HL-60 (cell line): ENCODE measurements at regions not wholly inside any gene's neighbourhood (a gene's known extent, or its start where the extent isn't known, plus 50 kb on each side); places are given as distances from the start of the nearest gene placed in this dataset.

Experiments
- DNase-seq, 2 experiments: peaks; one replicate each; pipeline ENCODE4 v3.0.0-alpha.2; 2010 to 2020; ENCODE audit warnings: low read depth in 1 of 2, low spot score in 1 of 2
- H3K27ac ChIP-seq: fragments of 250-450 bp; sonication (Bioruptor Pico); replicated peaks from 2 replicates; pipeline ENCODE4 v1.5.1; 2020; ENCODE audit warnings: mild to moderate bottlenecking, moderate library complexity
- H3K27me3 ChIP-seq: fragments of 250-450 bp; sonication (Bioruptor Pico); 2 replicates; pipeline ENCODE4 v1.5.1; 2021; ENCODE audit warnings: mild to moderate bottlenecking, moderate library complexity; ENCODE audit not compliant: insufficient read depth, poor library complexity, severe bottlenecking
- H3K4me3 ChIP-seq: replicated peaks from 2 replicates; pipeline ENCODE4 v1.5.1; 2011; ENCODE audit warnings: mild to moderate bottlenecking, control low read depth, low read length; ENCODE audit not compliant: insufficient read depth
- GABPA ChIP-seq: IDR thresholded peaks from 2 replicates; pipeline ENCODE4 v1.6.1; 2012; ENCODE audit warnings: low read depth
- POLR2AphosphoS5 ChIP-seq: IDR thresholded peaks from 2 replicates; pipeline ENCODE4 v1.6.1; 2012; ENCODE audit warnings: low read depth
- SPI1 ChIP-seq: IDR thresholded peaks from 2 replicates; pipeline ENCODE4 v1.6.1; 2012; ENCODE audit warnings: low read depth, mild to moderate bottlenecking, borderline replicate concordance
- TF ChIP-seq, protein P1 (sequence below): IDR thresholded peaks from one replicate; pipeline ENCODE4 v1.5.1; 2011; ENCODE audit warnings: low read length, control low read depth, inconsistent platforms; ENCODE audit not compliant: insufficient read depth
- TF ChIP-seq, protein P2 (sequence below): IDR thresholded peaks from 2 replicates; pipeline ENCODE4 v1.6.1; 2012; ENCODE audit warnings: low read depth; ENCODE audit not compliant: insufficient replicate concordance

DNA sequence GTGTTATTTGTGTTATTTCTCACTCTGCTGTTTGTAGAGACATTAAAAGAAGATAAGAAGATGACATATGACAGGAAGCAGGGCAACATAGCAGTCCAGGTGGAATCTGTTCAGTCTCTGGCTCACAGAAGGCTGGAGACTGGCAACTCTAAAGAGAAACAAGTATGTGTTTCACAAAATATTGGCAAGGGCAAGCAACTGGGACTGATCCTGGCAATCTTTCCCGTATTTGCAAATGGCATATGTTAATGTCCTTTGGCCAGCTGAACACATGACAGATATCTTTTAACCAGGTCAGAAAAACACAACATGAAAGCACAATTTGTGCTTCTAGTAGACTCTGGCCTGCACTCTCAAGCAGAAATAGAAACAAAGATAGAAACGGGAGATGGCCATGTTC lies 1354.1 kb upstream of the EPHA6 start:
- DNase-seq = no peak
- no peak overlapping the region for H3K4me3 ChIP-seq
- no peak for TF ChIP-seq GABPA
- no peaks in the 10 kb centered on the region for H3K27me3 ChIP-seq
- H3K27ac ChIP-seq = no peak overlapping the region

DNA sequence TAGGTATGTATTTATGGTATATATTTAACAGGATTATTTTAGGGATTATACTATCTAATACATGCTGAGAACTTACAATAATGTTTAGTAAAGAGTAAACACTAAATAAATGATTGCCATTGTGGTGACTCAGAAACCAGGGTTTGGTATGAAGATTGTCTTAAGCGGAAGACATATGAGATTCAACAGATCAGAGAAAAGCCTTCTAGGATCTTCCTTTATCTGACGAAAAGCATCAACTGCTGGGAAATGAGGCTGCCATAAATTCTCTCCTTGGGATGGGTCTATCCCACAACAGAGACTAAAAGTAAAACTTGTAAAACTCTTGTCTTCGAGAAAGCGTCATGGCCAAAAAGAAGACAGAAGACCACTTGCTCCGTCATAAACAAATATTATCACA lies 1352.2 kb upstream of the EPHA6 start:
- DNase-seq = no peak
- no peak overlapping the region for H3K4me3 ChIP-seq
- H3K27me3 ChIP-seq = no peaks in the 10 kb centered on the region
- H3K27ac ChIP-seq = no peak overlapping the region
- TF ChIP-seq, protein P1, sequence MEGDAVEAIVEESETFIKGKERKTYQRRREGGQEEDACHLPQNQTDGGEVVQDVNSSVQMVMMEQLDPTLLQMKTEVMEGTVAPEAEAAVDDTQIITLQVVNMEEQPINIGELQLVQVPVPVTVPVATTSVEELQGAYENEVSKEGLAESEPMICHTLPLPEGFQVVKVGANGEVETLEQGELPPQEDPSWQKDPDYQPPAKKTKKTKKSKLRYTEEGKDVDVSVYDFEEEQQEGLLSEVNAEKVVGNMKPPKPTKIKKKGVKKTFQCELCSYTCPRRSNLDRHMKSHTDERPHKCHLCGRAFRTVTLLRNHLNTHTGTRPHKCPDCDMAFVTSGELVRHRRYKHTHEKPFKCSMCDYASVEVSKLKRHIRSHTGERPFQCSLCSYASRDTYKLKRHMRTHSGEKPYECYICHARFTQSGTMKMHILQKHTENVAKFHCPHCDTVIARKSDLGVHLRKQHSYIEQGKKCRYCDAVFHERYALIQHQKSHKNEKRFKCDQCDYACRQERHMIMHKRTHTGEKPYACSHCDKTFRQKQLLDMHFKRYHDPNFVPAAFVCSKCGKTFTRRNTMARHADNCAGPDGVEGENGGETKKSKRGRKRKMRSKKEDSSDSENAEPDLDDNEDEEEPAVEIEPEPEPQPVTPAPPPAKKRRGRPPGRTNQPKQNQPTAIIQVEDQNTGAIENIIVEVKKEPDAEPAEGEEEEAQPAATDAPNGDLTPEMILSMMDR = no peak
- TF ChIP-seq, protein P2, sequence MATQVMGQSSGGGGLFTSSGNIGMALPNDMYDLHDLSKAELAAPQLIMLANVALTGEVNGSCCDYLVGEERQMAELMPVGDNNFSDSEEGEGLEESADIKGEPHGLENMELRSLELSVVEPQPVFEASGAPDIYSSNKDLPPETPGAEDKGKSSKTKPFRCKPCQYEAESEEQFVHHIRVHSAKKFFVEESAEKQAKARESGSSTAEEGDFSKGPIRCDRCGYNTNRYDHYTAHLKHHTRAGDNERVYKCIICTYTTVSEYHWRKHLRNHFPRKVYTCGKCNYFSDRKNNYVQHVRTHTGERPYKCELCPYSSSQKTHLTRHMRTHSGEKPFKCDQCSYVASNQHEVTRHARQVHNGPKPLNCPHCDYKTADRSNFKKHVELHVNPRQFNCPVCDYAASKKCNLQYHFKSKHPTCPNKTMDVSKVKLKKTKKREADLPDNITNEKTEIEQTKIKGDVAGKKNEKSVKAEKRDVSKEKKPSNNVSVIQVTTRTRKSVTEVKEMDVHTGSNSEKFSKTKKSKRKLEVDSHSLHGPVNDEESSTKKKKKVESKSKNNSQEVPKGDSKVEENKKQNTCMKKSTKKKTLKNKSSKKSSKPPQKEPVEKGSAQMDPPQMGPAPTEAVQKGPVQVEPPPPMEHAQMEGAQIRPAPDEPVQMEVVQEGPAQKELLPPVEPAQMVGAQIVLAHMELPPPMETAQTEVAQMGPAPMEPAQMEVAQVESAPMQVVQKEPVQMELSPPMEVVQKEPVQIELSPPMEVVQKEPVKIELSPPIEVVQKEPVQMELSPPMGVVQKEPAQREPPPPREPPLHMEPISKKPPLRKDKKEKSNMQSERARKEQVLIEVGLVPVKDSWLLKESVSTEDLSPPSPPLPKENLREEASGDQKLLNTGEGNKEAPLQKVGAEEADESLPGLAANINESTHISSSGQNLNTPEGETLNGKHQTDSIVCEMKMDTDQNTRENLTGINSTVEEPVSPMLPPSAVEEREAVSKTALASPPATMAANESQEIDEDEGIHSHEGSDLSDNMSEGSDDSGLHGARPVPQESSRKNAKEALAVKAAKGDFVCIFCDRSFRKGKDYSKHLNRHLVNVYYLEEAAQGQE = no peak
- no peak for TF ChIP-seq SPI1

DNA sequence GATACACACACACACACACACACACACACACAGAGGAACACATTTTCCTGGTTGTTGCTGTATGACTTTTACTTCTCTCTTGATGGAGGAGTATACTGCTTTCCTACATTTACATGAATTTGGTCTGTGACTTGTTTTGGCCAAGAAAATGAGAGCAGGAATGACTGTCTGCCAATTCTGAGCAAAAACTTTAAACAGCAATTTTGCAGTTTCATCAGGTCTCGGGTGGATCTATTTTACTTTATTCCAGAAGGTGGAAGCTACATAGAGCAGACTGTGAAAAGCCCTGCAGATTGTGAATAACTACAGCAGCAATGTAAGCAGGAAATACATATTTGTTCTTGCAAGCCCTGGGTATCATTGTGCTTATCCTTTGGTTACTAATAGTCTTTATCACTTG lies 1350.0 kb upstream of the EPHA6 start:
- DNase-seq = no peak
- TF ChIP-seq GABPA = no peak
- TF ChIP-seq POLR2AphosphoS5 = no peak
- TF ChIP-seq SPI1 = no peak
- TF ChIP-seq, protein P1 = no peak
- TF ChIP-seq, protein P2 = no peak
- H3K27me3 ChIP-seq = no peaks in the 10 kb centered on the region
- no peak overlapping the region for H3K27ac ChIP-seq
- no peak overlapping the region for H3K4me3 ChIP-seq

DNA sequence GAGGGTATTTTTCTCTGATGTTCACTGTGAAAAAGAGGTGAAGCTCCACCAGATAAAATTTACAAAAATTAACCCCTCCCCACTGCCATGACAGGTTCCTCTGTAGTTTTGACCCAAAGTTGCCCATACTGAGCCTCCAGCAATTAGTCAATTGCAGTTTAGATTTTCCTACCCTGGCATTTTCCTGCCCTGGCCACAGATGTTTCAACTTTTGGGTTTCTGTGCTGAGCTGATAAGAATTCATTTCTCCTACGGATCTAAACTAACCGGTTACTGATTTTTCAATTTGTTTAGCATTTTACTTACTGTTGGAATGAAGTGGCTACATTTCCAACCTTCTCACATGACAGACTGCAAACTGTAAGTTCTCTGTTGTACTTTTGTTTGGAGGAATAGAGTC lies 1346.1 kb upstream of the EPHA6 start:
- TF ChIP-seq SPI1 (no peak), POLR2AphosphoS5 (no peak), GABPA (no peak)
- TF ChIP-seq, protein P1 = no peak
- TF ChIP-seq, protein P2 = no peak
- no peak overlapping the region for H3K27ac ChIP-seq
- DNase-seq = no peak
- no peaks in the 10 kb centered on the region for H3K27me3 ChIP-seq
- H3K4me3 ChIP-seq = no peak overlapping the region
